GM12878 (cell line): ENCODE measurements at regions not wholly inside any gene's neighbourhood (a gene's known extent, or its start where the extent isn't known, plus 50 kb on each side); places are given as distances from the start of the nearest gene placed in this dataset.
A peak's percentile ranks its signal among the peaks of the same experiment; 100 is the strongest.

Source experiments
- ATAC-seq: fragments of 200-7000 bp; cut with Tn5 transposase; 3 replicates; pipeline ENCODE4 v1.9.1; 2020; ENCODE audit warnings: mild to moderate bottlenecking, moderate library complexity
- BruUV-seq: library from RNA; stranded (reverse); fragments of 400-500 nt; replicated peaks from 2 replicates; lab custom pipeline; 2021; lab: Mats Ljungman, UMichigan
- CTCF ChIA-PET: fragments of 300-600 bp; sonication (Branson Sonifier 250); formaldehyde crosslinking; extraction: SDS; loops from one replicate; lab custom pipeline; 2021; ENCODE audit warnings: inconsistent platforms; lab: Yijun Ruan, JAX
- POLR2A ChIA-PET: fragments of 350-600 bp; formaldehyde crosslinking; extraction: SDS; loops from one replicate; lab custom pipeline; 2021; ENCODE audit warnings: inconsistent platforms; lab: Charles Lee
- RAD21 ChIA-PET: fragments of 300-600 bp; sonication (Branson Sonifier 250); formaldehyde crosslinking; loops from one replicate; lab custom pipeline; 2023; ENCODE audit warnings: antibody characterized with exemption; ENCODE audit not compliant: unreplicated experiment; lab: Charles Lee
- SMC1A ChIA-PET: fragments of 300-600 bp; sonication (Branson Sonifier 250); formaldehyde crosslinking; loops from one replicate; lab custom pipeline; 2023; ENCODE audit not compliant: unreplicated experiment, uncharacterized antibody; lab: Charles Lee
- DNase-seq: peaks from one replicate; pipeline ENCODE4 v3.0.0-alpha.2; 2011; ENCODE audit warnings: low read depth, low spot score
- FAIRE-seq: peaks from 3 replicates; lab custom pipeline; 2011; peaks lifted over from hg19 to GRCh38; lab: Jason Lieb, UNC
- H2AFZ ChIP-seq: 2 replicates; pipeline ENCODE4 v1.6.0; 2011; ENCODE audit warnings: low read depth, low read length, control low read depth; ENCODE audit not compliant: control insufficient read depth
- H3K27ac ChIP-seq: 2 replicates; pipeline ENCODE4 v1.5.1; 2011; ENCODE audit warnings: control low read depth; ENCODE audit not compliant: control insufficient read depth, insufficient read depth
- H3K27me3 ChIP-seq, 2 experiments: replicated peaks in 1 of 2; 2 replicates each; pipeline versions ENCODE4 v1.6.0 to v1.6.1; 2011; ENCODE audit warnings: low read length in 1 of 2; ENCODE audit not compliant: control insufficient read depth in 2 of 2, insufficient read depth in 2 of 2
- H3K36me3 ChIP-seq, 2 experiments: 2 replicates each; pipeline ENCODE4 v1.5.1; 2011; ENCODE audit warnings: low read length in 1 of 2; ENCODE audit not compliant: control insufficient read depth in 2 of 2, insufficient read depth in 2 of 2
- H3K4me1 ChIP-seq: 2 replicates; pipeline ENCODE4 v1.6.1; 2011; ENCODE audit warnings: mild to moderate bottlenecking, low read length, moderate library complexity, mixed read lengths; ENCODE audit not compliant: control insufficient read depth, insufficient read depth
- H3K4me2 ChIP-seq: 2 replicates; pipeline ENCODE4 v1.6.0; 2011; ENCODE audit warnings: control low read depth; ENCODE audit not compliant: control insufficient read depth, insufficient read depth
- H3K4me3 ChIP-seq: fragments of 200-600 bp; sonication (generic); 2 replicates; pipeline ENCODE4 v1.5.1; 2016
- H3K79me2 ChIP-seq: 2 replicates; pipeline ENCODE4 v1.6.0; 2011; ENCODE audit warnings: low read length; ENCODE audit not compliant: control insufficient read depth, insufficient read depth
- H3K9ac ChIP-seq: 2 replicates; pipeline ENCODE4 v1.8.0; 2011; ENCODE audit warnings: low read length, control low read depth, mixed read lengths; ENCODE audit not compliant: control insufficient read depth, insufficient read depth
- H3K9me3 ChIP-seq: replicated peaks from 3 replicates; pipeline ENCODE4 v1.5.1; 2011; ENCODE audit warnings: mild to moderate bottlenecking, low read length; ENCODE audit not compliant: control insufficient read depth, insufficient read depth
- H4K20me1 ChIP-seq: 2 replicates; pipeline ENCODE4 v1.6.0; 2011; ENCODE audit not compliant: control insufficient read depth, insufficient read depth
- ATF2 ChIP-seq: IDR thresholded peaks from 2 replicates; pipeline ENCODE4 v1.6.1; 2012; ENCODE audit warnings: low read length, inconsistent platforms
- ATF7 ChIP-seq: fragments of 450-650 bp; IDR thresholded peaks from 2 replicates; pipeline ENCODE4 v1.6.1; 2016; ENCODE audit warnings: low read depth, mild to moderate bottlenecking
- CBFB ChIP-seq: IDR thresholded peaks from 2 replicates; pipeline ENCODE4 v1.6.1; 2016; ENCODE audit warnings: antibody characterized with exemption, low read depth
- CEBPB ChIP-seq, 2 experiments: fragments of 150-350 bp in 1 of 2; IDR thresholded peaks; 2 replicates each; pipeline ENCODE4 v1.6.1; 2012 to 2014; ENCODE audit warnings: low read depth in 2 of 2, low read length in 2 of 2, borderline replicate concordance in 1 of 2, inconsistent platforms in 1 of 2
- CREB1 ChIP-seq: IDR thresholded peaks from 2 replicates; pipeline ENCODE4 v1.6.1; 2012; ENCODE audit warnings: low read depth, mild to moderate bottlenecking, inconsistent platforms
- CREM ChIP-seq: IDR thresholded peaks from 2 replicates; pipeline ENCODE4 v1.6.1; 2014; ENCODE audit warnings: antibody characterized with exemption, low read depth
- EP300 ChIP-seq, 2 experiments: fragments of 150-350 bp in 1 of 2; IDR thresholded peaks; 2 replicates each; pipeline ENCODE4 v1.6.1; 2011 to 2012; ENCODE audit warnings: low read depth in 2 of 2, low read length in 2 of 2, borderline replicate concordance in 1 of 2, improper control_type of control experiment in 1 of 2, inconsistent platforms in 1 of 2; ENCODE audit not compliant: control insufficient read depth in 1 of 2
- ESRRA ChIP-seq: IDR thresholded peaks from 2 replicates; pipeline ENCODE4 v1.6.1; 2012; ENCODE audit warnings: mild to moderate bottlenecking, low read length, improper control_type of control experiment
- ETV6 ChIP-seq, 2 experiments: fragments of 450-650 bp in 1 of 2; IDR thresholded peaks in 1 of 2; conservative IDR thresholded peaks in 1 of 2; 2 replicates each; pipeline ENCODE4 v1.6.1; 2014; ENCODE audit warnings: antibody characterized with exemption in 1 of 2, borderline replicate concordance in 1 of 2, low read depth in 1 of 2, mild to moderate bottlenecking in 1 of 2, moderate library complexity in 1 of 2
- FOXM1 ChIP-seq: IDR thresholded peaks from 2 replicates; pipeline ENCODE4 v1.6.1; 2012; ENCODE audit warnings: low read depth, mild to moderate bottlenecking, inconsistent platforms, low read length, moderate library complexity
- HDAC2 ChIP-seq: fragments of 200-600 bp; sonication (generic); IDR thresholded peaks from 2 replicates; pipeline ENCODE4 v1.6.1; 2017
- IKZF2 ChIP-seq, 2 experiments: fragments of 450-650 bp; IDR thresholded peaks; 2 replicates each; pipeline ENCODE4 v1.6.1; 2017; ENCODE audit warnings: mild to moderate bottlenecking in 2 of 2, moderate library complexity in 2 of 2
- IRF4 ChIP-seq: IDR thresholded peaks from 2 replicates; pipeline ENCODE4 v1.6.1; 2011; ENCODE audit warnings: low read depth, low read length
- JUNB ChIP-seq: IDR thresholded peaks from 2 replicates; pipeline ENCODE4 v1.6.1; 2016; ENCODE audit warnings: antibody characterized with exemption, mild to moderate bottlenecking
- NFIC ChIP-seq: IDR thresholded peaks from 2 replicates; pipeline ENCODE4 v1.6.1; 2012; ENCODE audit warnings: low read depth, mild to moderate bottlenecking, inconsistent platforms, low read length, moderate library complexity
- PAX5 ChIP-seq: IDR thresholded peaks from 2 replicates; pipeline ENCODE4 v1.6.1; 2011; ENCODE audit warnings: low read depth, low read length, borderline replicate concordance
- PML ChIP-seq: IDR thresholded peaks from 2 replicates; pipeline ENCODE4 v1.6.1; 2012; ENCODE audit warnings: low read length, inconsistent platforms
- POLR2AphosphoS5 ChIP-seq: IDR thresholded peaks from 2 replicates; pipeline ENCODE4 v1.6.1; 2011; ENCODE audit warnings: mild to moderate bottlenecking, low read length, inconsistent platforms
- RELB ChIP-seq: fragments of 450-650 bp; IDR thresholded peaks from 2 replicates; pipeline ENCODE4 v1.6.1; 2017; ENCODE audit warnings: low read depth, mild to moderate bottlenecking, moderate library complexity
- RUNX3 ChIP-seq: IDR thresholded peaks from 2 replicates; pipeline ENCODE4 v1.6.1; 2012; ENCODE audit warnings: low read length, inconsistent platforms
- TCF12 ChIP-seq: IDR thresholded peaks from 2 replicates; pipeline ENCODE4 v1.6.1; 2011; ENCODE audit warnings: low read depth, mild to moderate bottlenecking, low read length
- ZBED1 ChIP-seq: IDR thresholded peaks from 2 replicates; pipeline ENCODE4 v1.6.1; 2016; ENCODE audit warnings: borderline replicate concordance
- WGBS: methylation state at CpG from one replicate; pipeline ENCODE4 v1.1.6; 2016; ENCODE audit warnings: low lambda C conversion rate; ENCODE audit not compliant: insufficient replicate concordance, insufficient coverage; ENCODE audit errors: missing lambda C conversion rate; 5-methylcytosine and 5-hydroxymethylcytosine counted together
- in situ Hi-C: fragments of 300-500 bp; cut with MboI; formaldehyde crosslinking; loops from 9 replicates; pipeline ENCODE4 v1.14.3; 2018; ENCODE audit warnings: mixed read lengths
- intact Hi-C: fragments of 100-400 bp; cut with micrococcal nuclease; formaldehyde crosslinking; loops from one replicate; pipeline ENCODE4 v1.14.2; 2022; ENCODE audit not compliant: unreplicated experiment

- RAD21 ChIA-PET: interaction anchor here (0.8 to 4.4 kb wide), 9 partner anchors 11 to 310 kb away, joined by 3 to 39 read pairs (median 4); partner anchors contain the start of gene SPRED1
- DNase-seq: peak; percentile 30
- peak; percentile 81 for ATAC-seq
- TF ChIP-seq PAX5 (no peak), ATF7 (peak; percentile 87), JUNB (peak; percentile 64), CEBPB (IDR thresholded peaks at IDR 0.05; ENCODE audit: borderline replicate concordance in 1 of 2, low read depth in 2 of 2, low read length in 2 of 2) (0 out of 4 replicates have a peak, but pooled peaks of 1 of the 2 experiments have one; percentile 50), FOXM1 (0 out of 2 replicates have a peak, but pooled peaks have one; percentile 46), CREM (peak; percentile 57; the same call in 1 of the 2 replicates), IRF4 (0 out of 2 replicates have a peak, but pooled peaks have one; percentile 4), ATF2 (peak; percentile 29; the same call in 1 of the 2 replicates), ETV6 (conservative IDR thresholded peaks at IDR 0.05 in 1 of 2, IDR thresholded peaks at IDR 0.05 in 1 of 2; ENCODE audit: borderline replicate concordance in 1 of 2, low read depth in 1 of 2) (peak in 1 of 2 experiments; percentile 45; a peak in 1 of 4 replicates), IKZF2 (IDR thresholded peaks at IDR 0.05) (peak; percentile 38 to 54), EP300 (IDR thresholded peaks at IDR 0.05; ENCODE audit: borderline replicate concordance in 1 of 2, control insufficient read depth in 1 of 2, low read depth in 2 of 2, low read length in 2 of 2) (0 out of 4 replicates have a peak, but pooled peaks of 1 of the 2 experiments have one; percentile 23), NFIC (peak; percentile 63; the same call in 1 of the 2 replicates), HDAC2 (no peak), ZBED1 (0 out of 2 replicates have a peak, but pooled peaks have one; percentile 23), TCF12 (no peak), CREB1 (peak; percentile 42; the same call in 1 of the 2 replicates), ESRRA (no peak), POLR2AphosphoS5 (no peak), CBFB (0 out of 2 replicates have a peak, but pooled peaks have one; percentile 12), RELB (peak; percentile 9; the same call in 1 of the 2 replicates), RUNX3 (peak; percentile 1; the same call in 1 of the 2 replicates), PML (no peak)
- Histone ChIP-seq H3K9me3 (no peaks in the 10 kb centered on the region), H4K20me1 (no peaks in the 10 kb centered on the region), H3K4me2 (peak overlapping the region; percentile 73), H3K27me3 (no peaks in the 10 kb centered on the region), H3K4me1 (peaks cover 17% of the 10 kb centered on the region), H3K79me2 (no peaks in the 10 kb centered on the region), H3K36me3 (no peaks in the 10 kb centered on the region), H3K4me3 (peak overlapping the region; percentile 38; the same call in 1 of the 2 replicates), H2AFZ (peak overlapping the region; percentile 52), H3K9ac (no peak overlapping the region), H3K27ac (peak overlapping the region; percentile 20; the same call in 1 of the 2 replicates)
- CTCF ChIA-PET: interaction anchor here (0.8 to 2.0 kb wide), 3 partner anchors 10 to 95 kb away, joined by 3 to 6 read pairs (median 5); no protein-coding TSS in a partner anchor
- no TSS peak for BruUV-seq
- in situ Hi-C loops (no loop called here), intact Hi-C loops (loop anchor here (1.0 to 5.0 kb wide), 2 partner anchors 45 to 122 kb away; partner anchors contain the start of gene SPRED1)
- SMC1A ChIA-PET: interaction anchor here (0.7 to 3.3 kb wide), 20 partner anchors 10 to 170 kb away, joined by 3 to 37 read pairs (median 5); no protein-coding TSS in a partner anchor
- 2% methylated on average over 8 of the region's 8 CpGs for WGBS
- FAIRE-seq: no peak
- POLR2A ChIA-PET: interaction anchor here (0.7 to 1.6 kb wide), 3 partner anchors 18 to 95 kb away, joined by 3 to 8 read pairs (median 4); no protein-coding TSS in a partner anchor
Observed at GRCh38 chr15:38130205-38130567, 122.5 kb upstream of the SPRED1 start.
